ENCODE measurements at regions not wholly inside any gene's neighbourhood (a gene's known extent, or its start where the extent isn't known, plus 50 kb on each side); places are given as distances from the start of the nearest gene placed in this dataset.

- Histone ChIP-seq H3K4me1 (ENCODE audit: insufficient read depth, low read length) (no peaks in the 10 kb centered on the region), H3K27ac (ENCODE audit: low read depth, low read length) (no peak overlapping the region), H3K27me3 (ENCODE audit: insufficient read depth, low read length) (no peaks in the 10 kb centered on the region), H3K9me3 (ENCODE audit: control insufficient read depth in 1 of 2, low read length in 2 of 2) (peaks cover 0 to 4% of the 10 kb centered on the region in 2 donors), H3K4me3 (ENCODE audit: low read length in 2 of 2) (no peak overlapping the region), H3K36me3 (ENCODE audit: insufficient read depth, low read length) (no peaks in the 10 kb centered on the region)
- H3K36me3 Mint-ChIP-seq, result no peaks in the 10 kb centered on the region
- no peak overlapping the region for H3K27ac Mint-ChIP-seq
- no peak overlapping the region for H3K4me3 Mint-ChIP-seq
- ChIA-PET POLR2A (ENCODE audit: partially characterized antibody) (no interaction called here), CTCF (ENCODE audit: partially characterized antibody) (no interaction called here)
- H3K4me1 Mint-ChIP-seq, result no peaks in the 10 kb centered on the region
- intact Hi-C loops (cut with micrococcal nuclease), result no loop called here
- H3K27me3 Mint-ChIP-seq, result no peaks in the 10 kb centered on the region
- H3K9me3 Mint-ChIP-seq, result peaks cover 9 to 25% (median 15%) of the 10 kb centered on the region in 8 donors
- DNase-seq, result no peak
Observed at GRCh38 chr13:107450931-107451330, 764.4 kb downstream of the LIG4 start.

- Histone ChIP-seq H3K4me1 (ENCODE audit: insufficient read depth, low read length) (no peaks in the 10 kb centered on the region), H3K4me3 (ENCODE audit: low read length in 2 of 2) (no peak overlapping the region), H3K27me3 (ENCODE audit: insufficient read depth, low read length) (no peaks in the 10 kb centered on the region), H3K9me3 (ENCODE audit: control insufficient read depth in 1 of 2, low read length in 2 of 2) (peaks cover 0 to 4% of the 10 kb centered on the region in 2 donors), H3K27ac (ENCODE audit: low read depth, low read length) (no peak overlapping the region), H3K36me3 (ENCODE audit: insufficient read depth, low read length) (no peaks in the 10 kb centered on the region)
- Mint-ChIP-seq H3K27ac (no peak overlapping the region), H3K4me1 (no peaks in the 10 kb centered on the region), H3K36me3 (no peaks in the 10 kb centered on the region), H3K27me3 (no peaks in the 10 kb centered on the region), H3K4me3 (no peak overlapping the region), H3K9me3 (peaks cover 9 to 23% (median 13%) of the 10 kb centered on the region in 8 donors)
- ChIA-PET CTCF (ENCODE audit: partially characterized antibody) (no interaction called here), POLR2A (ENCODE audit: partially characterized antibody) (no interaction called here)
- DNase-seq, result no peak
- intact Hi-C loops (cut with micrococcal nuclease), result no loop called here
Observed at GRCh38 chr13:107450431-107450830, 764.9 kb downstream of the LIG4 start.

- DNase-seq, result no peak
- H3K4me1 ChIP-seq (ENCODE audit: insufficient read depth, low read length), result no peaks in the 10 kb centered on the region
- no peak overlapping the region for H3K27ac ChIP-seq (ENCODE audit: low read depth, low read length)
- H3K4me3 Mint-ChIP-seq, result no peak overlapping the region
- no peak overlapping the region for H3K4me3 ChIP-seq (ENCODE audit: low read length in 2 of 2)
- intact Hi-C loops (cut with micrococcal nuclease), result no loop called here
- CTCF ChIA-PET (ENCODE audit: partially characterized antibody), result no interaction called here
- H3K27me3 ChIP-seq (ENCODE audit: insufficient read depth, low read length), result no peaks in the 10 kb centered on the region
- H3K27ac Mint-ChIP-seq, result no peak overlapping the region
- no peaks in the 10 kb centered on the region for H3K36me3 Mint-ChIP-seq
- H3K36me3 ChIP-seq (ENCODE audit: insufficient read depth, low read length), result no peaks in the 10 kb centered on the region
- POLR2A ChIA-PET (ENCODE audit: partially characterized antibody), result no interaction called here
- peaks cover 4 to 19% (median 6%) of the 10 kb centered on the region in 8 donors for H3K9me3 Mint-ChIP-seq
- no peaks in the 10 kb centered on the region for H3K9me3 ChIP-seq (ENCODE audit: control insufficient read depth in 1 of 2, low read length in 2 of 2)
- no peaks in the 10 kb centered on the region for H3K4me1 Mint-ChIP-seq
- no peaks in the 10 kb centered on the region for H3K27me3 Mint-ChIP-seq
Observed at GRCh38 chr13:107447591-107447990, 767.7 kb downstream of the LIG4 start.

DNA sequence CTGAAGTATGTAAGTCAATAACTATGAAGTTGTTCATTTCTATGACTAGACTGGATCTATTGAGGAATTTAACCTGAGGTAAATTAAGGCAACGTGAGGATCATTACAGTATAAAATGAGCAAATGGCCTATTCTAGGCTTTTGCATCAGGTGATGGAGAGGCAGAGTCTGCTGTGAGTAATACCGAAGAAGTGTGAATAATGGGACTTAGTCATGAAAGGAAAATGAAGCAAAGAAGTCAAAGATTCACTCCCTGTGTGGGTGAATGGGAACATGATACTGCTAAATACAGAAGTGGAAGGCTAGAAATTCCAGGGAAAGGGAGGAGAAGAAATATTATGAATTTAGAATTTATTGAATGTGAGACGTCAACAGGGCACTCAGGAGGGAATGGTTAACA is 774.1 kb downstream of the LIG4 start:
- POLR2A ChIA-PET (ENCODE audit: partially characterized antibody), result no interaction called here

GRCh38 chr13:107438251-107438650 is 777.1 kb downstream of the LIG4 start:
- Histone ChIP-seq H3K4me1 (ENCODE audit: insufficient read depth, low read length) (no peaks in the 10 kb centered on the region), H3K27ac (ENCODE audit: low read depth, low read length) (no peak overlapping the region), H3K4me3 (ENCODE audit: low read length in 2 of 2) (no peak overlapping the region), H3K36me3 (ENCODE audit: insufficient read depth, low read length) (no peaks in the 10 kb centered on the region), H3K27me3 (ENCODE audit: insufficient read depth, low read length) (no peaks in the 10 kb centered on the region), H3K9me3 (ENCODE audit: control insufficient read depth in 1 of 2, low read length in 2 of 2) (no peaks in the 10 kb centered on the region)
- Mint-ChIP-seq H3K4me3 (no peak overlapping the region), H3K9me3 (peaks cover 0 to 10% (median 2%) of the 10 kb centered on the region in 8 donors), H3K27ac (no peak overlapping the region), H3K4me1 (no peaks in the 10 kb centered on the region), H3K27me3 (no peaks in the 10 kb centered on the region), H3K36me3 (no peaks in the 10 kb centered on the region)
- POLR2A ChIA-PET (ENCODE audit: partially characterized antibody), result no interaction called here
- CTCF ChIA-PET (ENCODE audit: partially characterized antibody), result no interaction called here
- DNase-seq, result no peak
- intact Hi-C loops (cut with micrococcal nuclease), result no loop called here

More for the DNA sequence above, 774.1 kb downstream of the LIG4 start:
- H3K9me3 Mint-ChIP-seq, result peaks cover 0 to 10% (median 1%) of the 10 kb centered on the region in 8 donors
- H3K27ac Mint-ChIP-seq, result no peak overlapping the region
- H3K36me3 Mint-ChIP-seq, result no peaks in the 10 kb centered on the region
- intact Hi-C loops (cut with micrococcal nuclease), result no loop called here
- H3K36me3 ChIP-seq (ENCODE audit: insufficient read depth, low read length), result no peaks in the 10 kb centered on the region
- no peak overlapping the region for H3K4me3 Mint-ChIP-seq
- no peaks in the 10 kb centered on the region for H3K9me3 ChIP-seq (ENCODE audit: control insufficient read depth in 1 of 2, low read length in 2 of 2)
- no peaks in the 10 kb centered on the region for H3K4me1 Mint-ChIP-seq
- DNase-seq, result no peak
- H3K27me3 ChIP-seq (ENCODE audit: insufficient read depth, low read length), result no peaks in the 10 kb centered on the region
- CTCF ChIA-PET (ENCODE audit: partially characterized antibody), result no interaction called here
- no peak overlapping the region for H3K27ac ChIP-seq (ENCODE audit: low read depth, low read length)
- no peaks in the 10 kb centered on the region for H3K4me1 ChIP-seq (ENCODE audit: insufficient read depth, low read length)
- H3K4me3 ChIP-seq (ENCODE audit: low read length in 2 of 2), result no peak overlapping the region
- no peaks in the 10 kb centered on the region for H3K27me3 Mint-ChIP-seq

GRCh38 chr13:107434347-107434746 is 781.0 kb downstream of the LIG4 start:
- no peak overlapping the region for H3K27ac Mint-ChIP-seq
- H3K36me3 Mint-ChIP-seq, result no peaks in the 10 kb centered on the region
- no peak overlapping the region for H3K4me3 Mint-ChIP-seq
- H3K27me3 Mint-ChIP-seq, result no peaks in the 10 kb centered on the region
- H3K27ac ChIP-seq (ENCODE audit: low read depth, low read length), result no peak overlapping the region
- intact Hi-C loops (cut with micrococcal nuclease), result no loop called here
- no peaks in the 10 kb centered on the region for H3K9me3 ChIP-seq (ENCODE audit: control insufficient read depth in 1 of 2, low read length in 2 of 2)
- ChIA-PET POLR2A (ENCODE audit: partially characterized antibody) (no interaction called here), CTCF (ENCODE audit: partially characterized antibody) (no interaction called here)
- DNase-seq, result no peak
- no peak overlapping the region for H3K4me3 ChIP-seq (ENCODE audit: low read length in 2 of 2)
- no peaks in the 10 kb centered on the region for H3K27me3 ChIP-seq (ENCODE audit: insufficient read depth, low read length)
- H3K9me3 Mint-ChIP-seq, result peaks cover 0 to 7% (median 3%) of the 10 kb centered on the region in 8 donors
- no peaks in the 10 kb centered on the region for H3K4me1 Mint-ChIP-seq
- H3K36me3 ChIP-seq (ENCODE audit: insufficient read depth, low read length), result no peaks in the 10 kb centered on the region
- no peaks in the 10 kb centered on the region for H3K4me1 ChIP-seq (ENCODE audit: insufficient read depth, low read length)

DNA sequence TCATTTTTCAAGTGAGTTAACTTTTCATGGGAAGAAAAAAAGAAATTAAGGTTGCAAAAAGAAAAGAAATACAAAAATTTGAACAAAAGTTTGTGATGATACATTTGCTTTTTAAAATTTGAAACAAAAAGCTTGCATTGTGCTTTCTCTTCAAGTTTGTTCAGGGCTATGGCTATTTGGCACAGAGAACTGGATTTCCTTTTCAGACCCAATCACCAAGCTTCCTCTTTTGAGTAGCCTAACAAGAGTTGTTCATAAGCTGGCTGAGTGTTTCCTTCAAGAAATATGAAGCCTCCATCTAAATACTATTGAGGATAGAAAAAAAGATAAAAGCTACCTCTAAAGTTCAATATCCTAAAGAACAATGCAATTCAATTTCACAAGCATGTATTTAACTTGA is 787.8 kb downstream of the LIG4 start:
- Histone ChIP-seq H3K4me3 (ENCODE audit: low read length in 2 of 2) (no peak overlapping the region), H3K27ac (ENCODE audit: low read depth, low read length) (no peak overlapping the region), H3K9me3 (ENCODE audit: control insufficient read depth in 1 of 2, low read length in 2 of 2) (no peaks in the 10 kb centered on the region), H3K4me1 (ENCODE audit: insufficient read depth, low read length) (no peaks in the 10 kb centered on the region), H3K27me3 (ENCODE audit: insufficient read depth, low read length) (no peaks in the 10 kb centered on the region), H3K36me3 (ENCODE audit: insufficient read depth, low read length) (no peaks in the 10 kb centered on the region)
- DNase-seq, result no peak
- Mint-ChIP-seq H3K4me3 (no peak overlapping the region), H3K9me3 (peaks cover 0 to 11% (median 3%) of the 10 kb centered on the region in 8 donors), H3K27ac (no peak overlapping the region), H3K36me3 (no peaks in the 10 kb centered on the region), H3K27me3 (no peaks in the 10 kb centered on the region), H3K4me1 (no peaks in the 10 kb centered on the region)
- ChIA-PET POLR2A (ENCODE audit: partially characterized antibody) (no interaction called here), CTCF (ENCODE audit: partially characterized antibody) (no interaction called here)
- intact Hi-C loops (cut with micrococcal nuclease), result no loop called here

GRCh38 chr13:107422421-107422820 is 792.9 kb downstream of the LIG4 start:
- H3K27ac ChIP-seq (ENCODE audit: low read depth, low read length), result no peak overlapping the region
- no peaks in the 10 kb centered on the region for H3K27me3 ChIP-seq (ENCODE audit: insufficient read depth, low read length)
- ChIA-PET CTCF (ENCODE audit: partially characterized antibody) (no interaction called here), POLR2A (ENCODE audit: partially characterized antibody) (no interaction called here)
- Mint-ChIP-seq H3K27me3 (no peaks in the 10 kb centered on the region), H3K4me1 (no peaks in the 10 kb centered on the region), H3K36me3 (no peaks in the 10 kb centered on the region), H3K4me3 (no peak overlapping the region), H3K27ac (no peak overlapping the region), H3K9me3 (peaks cover 0 to 8% (median 4%) of the 10 kb centered on the region in 8 donors)
- H3K4me3 ChIP-seq (ENCODE audit: low read length in 2 of 2), result no peak overlapping the region
- intact Hi-C loops (cut with micrococcal nuclease), result no loop called here
- DNase-seq, result no peak
- H3K4me1 ChIP-seq (ENCODE audit: insufficient read depth, low read length), result no peaks in the 10 kb centered on the region
- H3K9me3 ChIP-seq (ENCODE audit: control insufficient read depth in 1 of 2, low read length in 2 of 2), result no peaks in the 10 kb centered on the region
- no peaks in the 10 kb centered on the region for H3K36me3 ChIP-seq (ENCODE audit: insufficient read depth, low read length)

Data from CD4-positive, alpha-beta memory T cell (primary cell).